MG63 (cell line): ENCODE measurements at regions not wholly inside any gene's neighbourhood (a gene's known extent, or its start where the extent isn't known, plus 50 kb on each side); places are given as distances from the start of the nearest gene placed in this dataset.

Source experiments
- DNase-seq: peaks from one replicate; pipeline ENCODE4 v3.0.0-alpha.2; 2020
- H3K27me3 ChIP-seq: fragments of 250-450 bp; sonication (Bioruptor Pico); 2 replicates; pipeline ENCODE4 v1.5.1; 2020; ENCODE audit warnings: mild to moderate bottlenecking, moderate library complexity
- H3K36me3 ChIP-seq: fragments of 250-450 bp; sonication (Bioruptor Pico); 2 replicates; pipeline ENCODE4 v1.5.1; 2020; ENCODE audit warnings: mild to moderate bottlenecking, moderate library complexity
- H3K4me3 ChIP-seq: fragments of 250-450 bp; sonication (Bioruptor Pico); 2 replicates; pipeline ENCODE4 v1.5.1; 2020; ENCODE audit warnings: mild to moderate bottlenecking, moderate library complexity
- H3K9me3 ChIP-seq: fragments of 250-450 bp; sonication (Bioruptor Pico); 2 replicates; pipeline ENCODE4 v1.5.1; 2020; ENCODE audit warnings: mild to moderate bottlenecking, moderate library complexity

DNA sequence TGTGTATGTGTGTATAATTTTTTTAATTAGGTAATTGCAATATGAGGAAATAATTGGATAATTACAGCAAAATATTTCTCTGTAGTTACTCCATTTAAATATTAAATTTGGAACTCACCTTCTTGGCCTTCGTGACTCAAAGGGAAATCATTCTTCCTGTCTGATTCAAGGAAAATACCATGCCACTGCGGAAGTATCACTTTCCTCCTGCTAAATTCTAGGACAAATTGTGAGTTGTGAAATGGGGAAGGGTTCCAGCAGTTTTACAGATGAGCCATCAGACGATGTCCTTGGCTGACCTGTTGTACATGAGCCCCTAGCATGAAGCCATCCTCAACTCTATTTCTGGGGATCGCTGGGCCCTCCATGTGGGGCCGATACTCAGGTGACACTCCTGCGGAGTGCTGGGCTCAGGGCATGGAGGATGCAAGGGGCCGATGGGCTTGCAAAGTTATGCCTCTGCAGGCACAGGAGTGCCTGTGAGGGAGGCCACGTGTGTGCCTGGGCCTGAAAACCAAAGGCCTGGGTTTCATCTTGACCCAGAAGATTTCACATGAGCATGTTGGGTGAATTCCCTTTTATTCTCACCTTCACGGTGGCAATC is 179.6 kb upstream of the TCERG1L start:
- H3K4me3 ChIP-seq = no peak overlapping the region
- DNase-seq = no peak
- no peaks in the 10 kb centered on the region for H3K9me3 ChIP-seq
- no peaks in the 10 kb centered on the region for H3K36me3 ChIP-seq
- no peaks in the 10 kb centered on the region for H3K27me3 ChIP-seq

DNA sequence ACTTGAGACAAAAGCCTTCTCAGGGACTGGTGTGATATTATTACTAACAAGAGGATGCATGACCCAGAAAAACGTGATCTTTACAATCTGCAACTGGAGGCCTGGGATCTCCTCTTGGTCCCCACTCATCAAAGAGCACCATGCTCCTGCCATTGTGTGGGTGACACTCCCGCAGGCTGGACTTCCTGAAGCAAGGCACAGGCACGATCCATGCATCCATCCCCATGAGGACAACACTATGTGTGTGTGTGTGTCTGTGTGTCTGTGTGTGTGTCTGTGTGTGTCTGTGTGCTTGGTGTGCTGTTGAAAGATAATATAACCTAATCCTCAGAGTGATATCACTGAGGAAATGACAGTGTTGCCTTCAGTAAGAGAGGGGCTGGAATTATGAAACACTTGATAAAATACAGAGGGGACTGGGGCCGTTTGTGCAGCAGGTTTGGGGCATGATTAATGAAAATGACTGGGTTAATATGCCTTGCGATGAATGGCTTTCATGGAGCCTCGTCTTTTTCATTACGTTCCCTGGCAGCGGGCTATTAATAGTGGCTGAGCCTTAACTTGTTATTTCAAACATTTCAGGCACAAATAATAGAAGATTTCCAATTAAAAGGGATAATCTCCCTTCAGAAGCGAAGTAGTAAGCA is 180.8 kb upstream of the TCERG1L start:
- H3K36me3 ChIP-seq = no peaks in the 10 kb centered on the region
- H3K9me3 ChIP-seq = no peaks in the 10 kb centered on the region
- DNase-seq = no peak
- H3K4me3 ChIP-seq = no peak overlapping the region
- no peaks in the 10 kb centered on the region for H3K27me3 ChIP-seq

- DNase-seq = no peak
- Histone ChIP-seq H3K27me3 (no peaks in the 10 kb centered on the region), H3K36me3 (no peaks in the 10 kb centered on the region), H3K4me3 (no peak overlapping the region), H3K9me3 (no peaks in the 10 kb centered on the region)
Observed at GRCh38 chr10:131493432-131493831, 181.9 kb upstream of the TCERG1L start.

DNA sequence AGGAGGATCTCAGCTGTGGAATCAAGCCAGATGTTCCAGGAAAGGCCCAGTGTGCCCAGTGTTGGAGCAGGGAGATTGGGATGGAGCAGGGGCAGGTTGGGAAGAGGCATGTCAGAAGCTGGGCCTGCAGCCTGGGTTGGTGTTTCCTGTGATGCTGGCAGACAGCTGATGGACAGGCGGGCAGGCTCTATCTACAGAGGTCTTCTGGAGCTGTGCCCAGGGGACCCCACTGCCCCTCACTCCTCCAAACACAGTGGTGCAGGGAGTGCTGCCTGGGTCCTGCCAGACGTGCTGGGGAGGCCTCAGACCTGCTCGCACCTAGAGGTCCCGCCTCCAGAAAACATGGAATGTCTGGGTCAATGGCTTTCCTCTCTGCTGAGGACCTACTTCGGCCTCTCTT is 182.9 kb upstream of the TCERG1L start:
- DNase-seq = no peak
- Histone ChIP-seq H3K36me3 (no peaks in the 10 kb centered on the region), H3K9me3 (no peaks in the 10 kb centered on the region), H3K27me3 (no peaks in the 10 kb centered on the region), H3K4me3 (no peak overlapping the region)

GRCh38 chr10:131495224-131495623 is 183.7 kb upstream of the TCERG1L start:
- H3K9me3 ChIP-seq = no peaks in the 10 kb centered on the region

DNA sequence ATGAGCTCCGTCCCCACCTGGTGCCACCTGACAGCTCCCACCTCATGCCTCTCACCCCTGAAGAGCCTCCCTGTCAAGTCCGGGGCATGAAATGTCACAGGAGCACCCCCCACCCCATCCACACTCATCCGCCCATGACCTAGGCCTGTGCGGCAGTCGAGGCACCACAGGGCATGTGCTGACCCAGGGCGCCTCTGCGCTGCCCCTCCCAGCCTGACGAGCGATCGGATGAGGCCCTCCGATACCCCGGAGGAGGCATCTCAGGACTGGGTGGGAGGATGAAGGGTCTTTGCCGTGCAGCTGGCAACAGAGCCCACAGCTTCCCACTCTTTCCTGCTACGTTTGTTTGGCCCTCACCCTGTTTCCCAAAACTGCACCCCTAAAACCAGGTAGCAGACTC is 184.4 kb upstream of the TCERG1L start:
- H3K36me3 ChIP-seq = no peaks in the 10 kb centered on the region
- H3K9me3 ChIP-seq = no peaks in the 10 kb centered on the region
- no peak overlapping the region for H3K4me3 ChIP-seq
- no peaks in the 10 kb centered on the region for H3K27me3 ChIP-seq
- no peak for DNase-seq

More at GRCh38 chr10:131495224-131495623, 183.7 kb upstream of the TCERG1L start:
- DNase-seq = no peak
- Histone ChIP-seq H3K36me3 (no peaks in the 10 kb centered on the region), H3K4me3 (no peak overlapping the region), H3K27me3 (no peaks in the 10 kb centered on the region)

DNA sequence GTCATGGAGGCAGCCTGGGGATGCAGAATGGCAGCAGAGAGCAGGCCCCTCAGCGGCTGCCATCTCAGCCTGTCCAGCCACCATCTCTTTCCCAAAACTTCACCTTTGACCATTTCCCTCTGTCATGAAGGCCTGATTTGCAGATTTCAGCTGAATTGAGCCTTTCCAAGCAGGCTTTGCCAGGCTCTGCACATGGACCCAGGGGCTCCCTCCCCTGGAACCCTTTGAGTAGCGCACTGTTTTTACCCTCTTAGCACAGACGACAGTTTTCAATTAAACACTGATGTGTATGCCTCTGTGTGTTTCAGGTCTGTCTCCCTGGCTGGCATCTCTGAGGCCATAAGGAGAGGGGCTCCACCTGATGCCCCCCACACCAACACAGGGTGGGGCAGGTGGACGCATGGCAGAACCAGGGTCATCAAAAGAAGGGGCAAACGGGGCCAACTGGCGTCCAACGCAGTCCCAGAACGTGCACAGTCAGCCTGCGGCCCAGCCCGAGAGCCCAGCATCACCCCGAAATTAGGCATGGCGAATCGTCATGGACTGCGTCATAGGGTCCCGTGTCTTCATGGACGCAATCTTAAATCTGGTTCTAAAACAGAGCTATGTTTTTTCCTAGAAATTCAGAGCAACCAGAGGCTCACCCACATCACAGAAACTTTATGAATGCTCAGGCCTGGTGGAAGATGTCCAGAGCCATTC is 185.0 kb upstream of the TCERG1L start:
- H3K9me3 ChIP-seq = no peaks in the 10 kb centered on the region
- H3K27me3 ChIP-seq = no peaks in the 10 kb centered on the region
- no peaks in the 10 kb centered on the region for H3K36me3 ChIP-seq
- DNase-seq = no peak
- no peak overlapping the region for H3K4me3 ChIP-seq

GRCh38 chr10:131499566-131499965 is 188.0 kb upstream of the TCERG1L start:
- no peaks in the 10 kb centered on the region; the same call in 1 of the 2 replicates for H3K9me3 ChIP-seq
- no peak overlapping the region for H3K4me3 ChIP-seq
- H3K27me3 ChIP-seq = no peaks in the 10 kb centered on the region
- no peaks in the 10 kb centered on the region for H3K36me3 ChIP-seq
- DNase-seq = no peak

- no peak for DNase-seq
- H3K36me3 ChIP-seq = no peaks in the 10 kb centered on the region
- H3K9me3 ChIP-seq = no peaks in the 10 kb centered on the region; the same call in 1 of the 2 replicates
- H3K4me3 ChIP-seq = no peak overlapping the region
- no peaks in the 10 kb centered on the region for H3K27me3 ChIP-seq
Observed at GRCh38 chr10:131500181-131500580, 188.7 kb upstream of the TCERG1L start.

DNA sequence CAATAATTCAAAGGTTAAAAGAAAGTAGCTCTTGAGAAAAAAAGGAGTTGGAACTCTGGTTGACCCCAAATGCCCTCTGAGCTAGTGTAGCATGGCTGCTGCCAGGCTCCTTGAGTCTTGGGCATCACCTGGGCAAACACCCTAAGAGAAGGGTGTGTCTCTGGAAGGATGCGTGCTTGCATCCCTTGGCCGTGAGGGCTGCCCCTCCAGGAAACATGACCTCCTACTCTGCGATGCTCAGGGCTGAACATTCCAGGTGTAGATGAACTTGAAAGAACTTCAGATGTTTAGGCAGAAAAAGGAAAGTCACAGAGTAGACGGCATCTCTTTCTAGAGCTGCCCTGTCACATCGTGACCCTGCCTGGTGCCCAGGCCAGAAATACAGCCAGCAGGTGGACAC is 189.4 kb upstream of the TCERG1L start:
- Histone ChIP-seq H3K36me3 (no peaks in the 10 kb centered on the region), H3K27me3 (no peaks in the 10 kb centered on the region), H3K4me3 (no peak overlapping the region), H3K9me3 (no peaks in the 10 kb centered on the region; the same call in 1 of the 2 replicates)
- DNase-seq = no peak

- Histone ChIP-seq H3K9me3 (no peaks in the 10 kb centered on the region; the same call in 1 of the 2 replicates), H3K36me3 (no peaks in the 10 kb centered on the region), H3K27me3 (no peaks in the 10 kb centered on the region), H3K4me3 (no peak overlapping the region)
- DNase-seq = no peak
Observed at GRCh38 chr10:131503992-131504391, 192.5 kb upstream of the TCERG1L start.

DNA sequence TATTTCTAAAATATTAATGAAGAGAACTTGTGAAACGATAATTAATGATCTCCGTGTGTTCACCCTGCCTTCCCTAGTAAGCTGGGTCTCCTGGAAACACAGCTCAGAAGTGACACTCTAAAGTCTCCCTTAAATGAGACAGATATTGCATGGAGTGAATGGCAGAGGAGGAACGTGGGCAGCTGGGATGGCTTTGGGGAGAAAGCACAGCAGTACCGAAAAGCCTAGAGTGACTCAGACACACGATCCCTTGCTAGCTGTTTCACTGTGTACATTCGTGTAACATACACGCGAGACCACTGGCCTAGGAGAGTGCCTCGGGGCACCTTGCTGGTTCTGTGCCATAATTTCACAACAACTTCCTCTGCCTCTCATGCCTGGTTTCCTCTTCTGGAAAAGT is 199.9 kb upstream of the TCERG1L start:
- DNase-seq = no peak
- H3K27me3 ChIP-seq = peaks cover 3% of the 10 kb centered on the region
- H3K4me3 ChIP-seq = no peak overlapping the region
- H3K9me3 ChIP-seq = no peaks in the 10 kb centered on the region
- no peaks in the 10 kb centered on the region for H3K36me3 ChIP-seq

DNA sequence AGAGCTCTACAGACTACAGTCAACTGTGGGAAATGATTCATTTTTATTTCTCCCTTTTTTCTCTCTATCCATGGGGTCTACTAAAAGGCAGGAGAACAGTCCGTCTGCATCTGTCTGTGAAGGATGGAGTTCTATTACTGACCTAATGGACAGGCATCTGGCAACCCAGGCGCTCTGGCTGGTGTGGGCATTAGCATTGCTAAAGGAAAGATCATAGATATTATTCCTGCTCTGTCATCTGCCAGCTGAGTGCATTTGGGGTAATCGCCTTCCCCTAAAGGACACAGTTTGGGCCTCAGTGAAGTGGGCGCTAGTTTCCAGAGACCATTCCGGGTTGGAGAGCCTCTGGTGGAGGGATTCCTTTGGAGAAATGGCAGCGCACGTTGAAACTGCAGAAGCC is 201.3 kb upstream of the TCERG1L start:
- Histone ChIP-seq H3K9me3 (no peaks in the 10 kb centered on the region), H3K36me3 (no peaks in the 10 kb centered on the region), H3K4me3 (no peak overlapping the region), H3K27me3 (peaks cover 3% of the 10 kb centered on the region)
- DNase-seq = no peak

DNA sequence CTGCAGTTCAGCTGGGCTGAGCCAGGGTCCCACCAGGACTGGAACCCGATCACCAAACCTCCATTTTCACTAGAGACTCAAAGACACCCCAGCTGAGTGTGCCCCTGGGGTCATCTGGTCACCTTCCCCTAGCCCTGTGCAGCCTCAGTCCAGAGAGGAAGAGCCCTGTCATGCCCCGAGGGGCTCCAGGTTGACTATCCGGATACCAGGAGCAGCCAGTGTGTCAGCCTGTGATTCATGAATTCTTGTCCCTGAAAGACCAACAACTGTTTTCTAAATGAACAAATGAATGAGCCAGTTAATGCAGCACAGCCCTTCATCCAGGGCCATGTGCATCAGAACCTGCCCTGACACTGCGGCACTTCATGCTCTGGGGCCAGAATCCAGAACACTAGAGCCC is 201.9 kb upstream of the TCERG1L start:
- no peak for DNase-seq
- H3K4me3 ChIP-seq = no peak overlapping the region
- H3K27me3 ChIP-seq = peaks cover 5% of the 10 kb centered on the region
- H3K9me3 ChIP-seq = no peaks in the 10 kb centered on the region
- H3K36me3 ChIP-seq = no peaks in the 10 kb centered on the region

DNA sequence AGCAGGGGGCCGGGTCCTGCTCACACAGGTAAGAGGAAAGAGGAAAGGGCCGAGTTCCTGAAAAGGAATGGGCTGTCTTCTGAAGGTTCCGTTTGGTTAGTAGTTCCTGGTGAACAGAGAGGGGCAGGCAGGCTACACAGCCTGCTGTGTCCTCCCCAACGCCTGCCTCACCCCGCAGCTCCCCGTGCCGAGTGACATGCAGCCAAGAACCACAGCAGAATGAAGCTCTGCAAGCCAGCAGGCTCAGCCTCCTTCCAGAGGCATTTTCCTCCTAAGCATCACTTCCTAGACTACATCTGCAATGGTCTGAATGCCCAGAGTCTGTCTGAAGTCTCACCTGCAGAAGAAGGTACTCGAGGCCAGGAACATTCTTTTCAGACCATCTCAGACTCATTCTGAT is 202.4 kb upstream of the TCERG1L start:
- Histone ChIP-seq H3K9me3 (no peaks in the 10 kb centered on the region), H3K4me3 (no peak overlapping the region), H3K27me3 (peaks cover 5% of the 10 kb centered on the region), H3K36me3 (no peaks in the 10 kb centered on the region)
- peak; percentile 10 for DNase-seq

DNA sequence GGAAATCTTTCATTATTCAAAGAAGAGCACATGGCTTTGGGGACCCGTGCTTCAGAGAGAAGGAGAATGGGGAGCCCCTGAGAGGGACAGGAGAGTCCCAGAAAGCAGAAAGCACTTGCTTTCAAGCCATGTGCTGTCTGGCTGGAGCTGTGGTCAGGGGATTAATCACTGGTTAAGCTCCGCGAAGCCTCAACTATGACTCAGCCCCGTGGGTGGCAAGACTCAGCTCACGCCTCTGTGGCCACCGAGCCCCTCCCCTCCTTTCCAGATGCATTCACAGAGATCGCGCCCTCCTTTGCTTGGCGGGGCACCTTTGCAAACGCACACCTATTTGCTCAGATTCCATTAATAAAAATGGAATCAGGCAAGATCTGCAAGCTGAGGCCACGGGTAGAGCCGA is 202.9 kb upstream of the TCERG1L start:
- H3K9me3 ChIP-seq = no peaks in the 10 kb centered on the region

GRCh38 chr10:131516285-131516684 is 204.8 kb upstream of the TCERG1L start:
- peaks cover 9% of the 10 kb centered on the region for H3K27me3 ChIP-seq
- H3K36me3 ChIP-seq = no peaks in the 10 kb centered on the region
- H3K4me3 ChIP-seq = no peak overlapping the region
- DNase-seq = no peak
- no peaks in the 10 kb centered on the region for H3K9me3 ChIP-seq

More for the DNA sequence above, 202.9 kb upstream of the TCERG1L start:
- H3K4me3 ChIP-seq = no peak overlapping the region
- DNase-seq = peak; percentile 71
- H3K36me3 ChIP-seq = no peaks in the 10 kb centered on the region
- H3K27me3 ChIP-seq = peaks cover 7% of the 10 kb centered on the region

- DNase-seq = no peak
- no peaks in the 10 kb centered on the region for H3K36me3 ChIP-seq
- H3K9me3 ChIP-seq = no peaks in the 10 kb centered on the region
- peaks cover 9% of the 10 kb centered on the region for H3K27me3 ChIP-seq
- H3K4me3 ChIP-seq = no peak overlapping the region
Observed at GRCh38 chr10:131517781-131518180, 206.3 kb upstream of the TCERG1L start.
